ENCODE measurements at regions not wholly inside any gene's neighbourhood (a gene's known extent, or its start where the extent isn't known, plus 50 kb on each side); places are given as distances from the start of the nearest gene placed in this dataset.

DNA sequence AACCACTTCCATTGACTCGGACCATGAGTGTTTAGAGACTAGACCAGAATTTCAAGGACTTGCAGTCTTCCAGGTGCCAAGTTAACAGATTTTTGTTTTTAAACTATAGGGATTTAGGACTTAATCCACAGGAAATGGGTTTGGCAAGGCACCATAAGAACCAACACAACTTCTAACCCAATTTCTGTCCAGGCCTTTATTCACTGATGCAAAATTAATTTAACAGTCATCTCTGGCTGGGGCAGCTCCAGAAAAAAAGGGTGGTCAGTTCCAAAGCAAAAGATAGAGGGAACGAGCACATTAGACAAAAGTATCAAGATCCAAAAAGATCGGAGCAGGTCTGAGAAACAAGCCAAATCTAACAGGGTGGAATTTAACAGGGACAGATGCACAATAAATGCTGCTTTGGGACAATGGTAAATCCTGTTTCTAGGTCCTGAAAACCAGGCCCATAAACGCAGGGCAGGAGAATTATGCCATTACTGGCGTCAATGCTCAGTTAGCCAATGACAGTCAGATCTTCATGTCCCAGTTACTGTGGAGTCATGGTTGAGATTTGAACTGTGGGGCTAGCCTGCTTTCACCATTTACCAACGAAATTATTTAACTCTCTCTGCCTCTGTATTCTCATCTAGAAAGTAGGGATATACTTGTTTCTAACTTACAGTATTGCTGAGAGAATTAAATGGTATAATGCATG lies 590.8 kb upstream of the BRINP1 start:
- no peaks in the 10 kb centered on the region for H3K9me2 ChIP-seq (ENCODE audit: insufficient read depth)
- POLR2A ChIA-PET: no interaction called here
- RAD21 ChIA-PET (ENCODE audit: low non-redundant PET in 1 of 2, low total read pairs in 2 of 2, uncharacterized antibody in 2 of 2, unreplicated experiment in 2 of 2): no interaction called here
- no peak overlapping the region for H3K9ac ChIP-seq (ENCODE audit: low read length)
- no peaks in the 10 kb centered on the region for H3K9me3 ChIP-seq (ENCODE audit: control insufficient read depth in 1 of 2, insufficient read depth in 1 of 2, low read depth in 1 of 2, low read length in 2 of 2)
- peaks cover 24% of the 10 kb centered on the region; the same call in 1 of the 2 replicates for H3K27me3 ChIP-seq (ENCODE audit: insufficient read depth, low read length)
- no peak for TF ChIP-seq CEBPB (IDR thresholded peaks at IDR 0.05; ENCODE audit: low read depth)
- TF ChIP-seq, protein P1, sequence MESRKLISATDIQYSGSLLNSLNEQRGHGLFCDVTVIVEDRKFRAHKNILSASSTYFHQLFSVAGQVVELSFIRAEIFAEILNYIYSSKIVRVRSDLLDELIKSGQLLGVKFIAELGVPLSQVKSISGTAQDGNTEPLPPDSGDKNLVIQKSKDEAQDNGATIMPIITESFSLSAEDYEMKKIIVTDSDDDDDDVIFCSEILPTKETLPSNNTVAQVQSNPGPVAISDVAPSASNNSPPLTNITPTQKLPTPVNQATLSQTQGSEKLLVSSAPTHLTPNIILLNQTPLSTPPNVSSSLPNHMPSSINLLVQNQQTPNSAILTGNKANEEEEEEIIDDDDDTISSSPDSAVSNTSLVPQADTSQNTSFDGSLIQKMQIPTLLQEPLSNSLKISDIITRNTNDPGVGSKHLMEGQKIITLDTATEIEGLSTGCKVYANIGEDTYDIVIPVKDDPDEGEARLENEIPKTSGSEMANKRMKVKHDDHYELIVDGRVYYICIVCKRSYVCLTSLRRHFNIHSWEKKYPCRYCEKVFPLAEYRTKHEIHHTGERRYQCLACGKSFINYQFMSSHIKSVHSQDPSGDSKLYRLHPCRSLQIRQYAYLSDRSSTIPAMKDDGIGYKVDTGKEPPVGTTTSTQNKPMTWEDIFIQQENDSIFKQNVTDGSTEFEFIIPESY (IDR thresholded peaks at IDR 0.05; ENCODE audit: extremely low read depth, insufficient replicate concordance, low read length): no peak
- no peak for TF ChIP-seq EZH2 (IDR thresholded peaks at IDR 0.05)
- no peak for TF ChIP-seq ZFX (IDR thresholded peaks at IDR 0.05)
- no peak for TF ChIP-seq SIN3A (IDR thresholded peaks at IDR 0.05; ENCODE audit: low read depth)
- TF ChIP-seq YY1 (IDR thresholded peaks at IDR 0.05; ENCODE audit: extremely low read depth, insufficient replicate concordance, low read depth, low read length): no peak
- no peak for TF ChIP-seq RAD21 (IDR thresholded peaks at IDR 0.05; ENCODE audit: low read depth)
- no peak for TF ChIP-seq POLR2A (IDR thresholded peaks at IDR 0.05; ENCODE audit: borderline replicate concordance, extremely low read depth, insufficient read depth, insufficient read length)
- no peak for TF ChIP-seq SP1 (IDR thresholded peaks at IDR 0.05; ENCODE audit: low read depth)
- no peak for TF ChIP-seq SRF (IDR thresholded peaks at IDR 0.05; ENCODE audit: low read depth)
- no peak for TF ChIP-seq CTCF (IDR thresholded peaks at IDR 0.05 in 2 of 3, conservative IDR thresholded peaks at IDR 0.05 in 1 of 3; ENCODE audit: borderline replicate concordance in 1 of 3, insufficient read depth in 1 of 3, low read depth in 2 of 3, low read length in 2 of 3)
- H2AFZ ChIP-seq (ENCODE audit: low read depth, low read length, poor library complexity, severe bottlenecking): no peak overlapping the region
- H3K4me2 ChIP-seq (ENCODE audit: low read length): no peak overlapping the region
- peaks cover 13 to 14% of the 10 kb centered on the region in 2 experiments; a peak in 3 of 4 replicates for H3K4me1 ChIP-seq (ENCODE audit: control insufficient read depth in 1 of 2, insufficient read depth in 2 of 2, low read length in 2 of 2)
- CTCF ChIA-PET: no interaction called here
- no peaks in the 10 kb centered on the region for H3K79me2 ChIP-seq (ENCODE audit: insufficient read depth, low read length)
- intact Hi-C loops (cut with micrococcal nuclease): loop anchor here (2.0 to 5.0 kb wide), 3 partner anchors 389 to 572 kb away; no protein-coding TSS in a partner anchor
- H4K20me1 ChIP-seq (ENCODE audit: insufficient read depth): no peaks in the 10 kb centered on the region
- DNase-seq (ENCODE audit: low read depth, low spot score): no peak
- H3K4me3 ChIP-seq (replicated peaks in 1 of 2; ENCODE audit: low read depth in 1 of 2, low read length in 2 of 2): no peak overlapping the region
- BruUV-seq (replicated peaks): no TSS peak
- no peak for ATAC-seq
- H3K27ac ChIP-seq (ENCODE audit: low read depth, low read length): no peak overlapping the region
- H3K36me3 ChIP-seq (ENCODE audit: control insufficient read depth in 1 of 2, insufficient read depth in 2 of 2, low read length in 2 of 2): no peaks in the 10 kb centered on the region

Measured in HCT116 (cell line).